ENCODE measurements at regions not wholly inside any gene's neighbourhood (a gene's known extent, or its start where the extent isn't known, plus 50 kb on each side); places are given as distances from the start of the nearest gene placed in this dataset.
"Not testable (repeated sequence)": the region's sequence is repeated elsewhere in the genome, so short reads cannot be mapped to it uniquely, and the experiment has no call there.

GRCh38 chr20:29079769-29080690 lies 2177.4 kb upstream of the DEFB115 start:
- intact Hi-C loops (cut with DNase I; ENCODE audit: low total_unique reads), result no loop called here
- H3K4me3 ChIP-seq, result peak overlapping the region in 1 of 4 donors; percentile 50
- H3K27ac ChIP-seq, result peak overlapping the region in 1 of 4 donors; percentile 71
- DNase-seq, result no peak
- H3K27me3 ChIP-seq, result no peaks in the 10 kb centered on the region
- TF ChIP-seq POLR2AphosphoS5 (IDR thresholded peaks at IDR 0.05) (no peak), EP300 (IDR thresholded peaks at IDR 0.05; ENCODE audit: low read depth) (no peak), POLR2A (IDR thresholded peaks at IDR 0.05) (peak; percentile 25), CTCF (IDR thresholded peaks at IDR 0.05) (peak in 1 of 5 experiments; percentile 20)
- no peaks in the 10 kb centered on the region for H3K36me3 ChIP-seq
- peaks cover 3 to 19% of the 10 kb centered on the region in 2 donors for H3K9me3 ChIP-seq
- in situ Hi-C loops (cut with MboI; ENCODE audit: low pct_ligation_motif_present in 1 of 4, low pct_unique_long_range_greater_than_20kb in 1 of 4, low sequenced_read_pairs in 3 of 4), result no loop called here
- WGBS, 2 donors (ENCODE audit: low coverage in 1 of 2), result 56 to 75% methylated on average over 14 to 48 of the region's 68 CpGs
- no peaks in the 10 kb centered on the region for H3K4me1 ChIP-seq

GRCh38 chr20:29081712-29082111 lies 2175.8 kb upstream of the DEFB115 start:
- peaks cover 6 to 19% of the 10 kb centered on the region in 2 donors for H3K9me3 ChIP-seq
- 0% methylated on average over 1 of the region's 1 CpG for WGBS, 2 donors (ENCODE audit: low coverage in 1 of 2)
- H3K36me3 ChIP-seq; in situ Hi-C loops (cut with MboI; ENCODE audit: low pct_ligation_motif_present in 1 of 4, low pct_unique_long_range_greater_than_20kb in 1 of 4, low sequenced_read_pairs in 3 of 4); H3K4me3 ChIP-seq; DNase-seq; H3K27me3 ChIP-seq; H3K27ac ChIP-seq; H3K4me1 ChIP-seq; intact Hi-C loops (cut with DNase I; ENCODE audit: low total_unique reads): not testable (repeated sequence)

GRCh38 chr20:29085625-29086024 lies 2171.8 kb upstream of the DEFB115 start:
- H3K4me3 ChIP-seq, result no peak overlapping the region
- DNase-seq, result no peak
- intact Hi-C loops (cut with DNase I; ENCODE audit: low total_unique reads), result no loop called here
- TF ChIP-seq POLR2A (IDR thresholded peaks at IDR 0.05), result no peak
- TF ChIP-seq POLR2AphosphoS5 (IDR thresholded peaks at IDR 0.05), result no peak
- no peak for TF ChIP-seq EP300 (IDR thresholded peaks at IDR 0.05; ENCODE audit: low read depth)
- TF ChIP-seq CTCF (IDR thresholded peaks at IDR 0.05), result no peak
- no peaks in the 10 kb centered on the region for H3K36me3 ChIP-seq
- no peak overlapping the region for H3K27ac ChIP-seq
- H3K9me3 ChIP-seq, result peaks cover 6% of the 10 kb centered on the region in 2 donors
- in situ Hi-C loops (cut with MboI; ENCODE audit: low pct_ligation_motif_present in 1 of 4, low pct_unique_long_range_greater_than_20kb in 1 of 4, low sequenced_read_pairs in 3 of 4), result no loop called here
- 14% methylated on average over 1 of the region's 1 CpG for WGBS, 2 donors (ENCODE audit: low coverage in 1 of 2)
- H3K4me1 ChIP-seq, result no peaks in the 10 kb centered on the region
- H3K27me3 ChIP-seq, result no peaks in the 10 kb centered on the region

- intact Hi-C loops (cut with DNase I; ENCODE audit: low total_unique reads); in situ Hi-C loops (cut with MboI; ENCODE audit: low pct_ligation_motif_present in 1 of 4, low pct_unique_long_range_greater_than_20kb in 1 of 4, low sequenced_read_pairs in 3 of 4); H3K36me3 ChIP-seq; H3K27ac ChIP-seq; H3K4me3 ChIP-seq; H3K9me3 ChIP-seq; H3K4me1 ChIP-seq; H3K27me3 ChIP-seq; DNase-seq: not testable (repeated sequence)
- WGBS, 2 donors (ENCODE audit: low coverage in 1 of 2), result 81 to 88% methylated on average over 9 to 11 of the region's 11 CpGs
Measured at GRCh38 chr20:29086145-29086718, 2171.2 kb upstream of the DEFB115 start.

- Histone ChIP-seq H3K27me3 (no peaks in the 10 kb centered on the region), H3K36me3 (no peaks in the 10 kb centered on the region), H3K4me1 (no peaks in the 10 kb centered on the region), H3K9me3 (peaks cover 3% of the 10 kb centered on the region in 2 donors), H3K4me3 (no peak overlapping the region), H3K27ac (no peak overlapping the region)
- WGBS, 2 donors (ENCODE audit: low coverage in 1 of 2), result 69 to 74% methylated on average over 2 of the region's 2 CpGs
- no peak for DNase-seq
- in situ Hi-C loops (cut with MboI; ENCODE audit: low pct_ligation_motif_present in 1 of 4, low pct_unique_long_range_greater_than_20kb in 1 of 4, low sequenced_read_pairs in 3 of 4), result no loop called here
- no peak for TF ChIP-seq POLR2A (IDR thresholded peaks at IDR 0.05)
- no peak for TF ChIP-seq EP300 (IDR thresholded peaks at IDR 0.05; ENCODE audit: low read depth)
- no peak for TF ChIP-seq POLR2AphosphoS5 (IDR thresholded peaks at IDR 0.05)
- no peak for TF ChIP-seq CTCF (IDR thresholded peaks at IDR 0.05)
- intact Hi-C loops (cut with DNase I; ENCODE audit: low total_unique reads), result no loop called here
Measured at GRCh38 chr20:29086938-29087337, 2170.5 kb upstream of the DEFB115 start.

- H3K27me3 ChIP-seq; H3K36me3 ChIP-seq; H3K4me1 ChIP-seq; DNase-seq; in situ Hi-C loops (cut with MboI; ENCODE audit: low pct_ligation_motif_present in 1 of 4, low pct_unique_long_range_greater_than_20kb in 1 of 4, low sequenced_read_pairs in 3 of 4); H3K4me3 ChIP-seq; intact Hi-C loops (cut with DNase I; ENCODE audit: low total_unique reads); H3K9me3 ChIP-seq; H3K27ac ChIP-seq: not testable (repeated sequence)
- WGBS, 2 donors (ENCODE audit: low coverage in 1 of 2), result 64 to 100% methylated on average over 1 to 3 of the region's 3 CpGs
Measured at GRCh38 chr20:29087887-29088286, 2169.6 kb upstream of the DEFB115 start.

- H3K4me3 ChIP-seq; in situ Hi-C loops (cut with MboI; ENCODE audit: low pct_ligation_motif_present in 1 of 4, low pct_unique_long_range_greater_than_20kb in 1 of 4, low sequenced_read_pairs in 3 of 4); H3K36me3 ChIP-seq; DNase-seq; H3K27me3 ChIP-seq; H3K9me3 ChIP-seq; intact Hi-C loops (cut with DNase I; ENCODE audit: low total_unique reads); H3K27ac ChIP-seq; H3K4me1 ChIP-seq: not testable (repeated sequence)
- 42 to 55% methylated on average over 2 of the region's 2 CpGs for WGBS, 2 donors (ENCODE audit: low coverage in 1 of 2)
Measured at GRCh38 chr20:29088472-29088871, 2169.0 kb upstream of the DEFB115 start.
